22Rv1 (cell line): ENCODE measurements at regions not wholly inside any gene's neighbourhood (a gene's known extent, or its start where the extent isn't known, plus 50 kb on each side); places are given as distances from the start of the nearest gene placed in this dataset.
A peak's percentile ranks its signal among the peaks of the same experiment; 100 is the strongest.

Experiments
- ZFX ChIP-seq: fragments of 450-650 bp; IDR thresholded peaks from 2 replicates; pipeline ENCODE4 v1.6.1; 2017; ENCODE audit warnings: antibody characterized with exemption, borderline replicate concordance
- TF ChIP-seq, protein P1 (sequence below): fragments of 450-650 bp; IDR thresholded peaks from 2 replicates; pipeline ENCODE4 v1.5.1; 2017; ENCODE audit warnings: mild to moderate bottlenecking

DNA sequence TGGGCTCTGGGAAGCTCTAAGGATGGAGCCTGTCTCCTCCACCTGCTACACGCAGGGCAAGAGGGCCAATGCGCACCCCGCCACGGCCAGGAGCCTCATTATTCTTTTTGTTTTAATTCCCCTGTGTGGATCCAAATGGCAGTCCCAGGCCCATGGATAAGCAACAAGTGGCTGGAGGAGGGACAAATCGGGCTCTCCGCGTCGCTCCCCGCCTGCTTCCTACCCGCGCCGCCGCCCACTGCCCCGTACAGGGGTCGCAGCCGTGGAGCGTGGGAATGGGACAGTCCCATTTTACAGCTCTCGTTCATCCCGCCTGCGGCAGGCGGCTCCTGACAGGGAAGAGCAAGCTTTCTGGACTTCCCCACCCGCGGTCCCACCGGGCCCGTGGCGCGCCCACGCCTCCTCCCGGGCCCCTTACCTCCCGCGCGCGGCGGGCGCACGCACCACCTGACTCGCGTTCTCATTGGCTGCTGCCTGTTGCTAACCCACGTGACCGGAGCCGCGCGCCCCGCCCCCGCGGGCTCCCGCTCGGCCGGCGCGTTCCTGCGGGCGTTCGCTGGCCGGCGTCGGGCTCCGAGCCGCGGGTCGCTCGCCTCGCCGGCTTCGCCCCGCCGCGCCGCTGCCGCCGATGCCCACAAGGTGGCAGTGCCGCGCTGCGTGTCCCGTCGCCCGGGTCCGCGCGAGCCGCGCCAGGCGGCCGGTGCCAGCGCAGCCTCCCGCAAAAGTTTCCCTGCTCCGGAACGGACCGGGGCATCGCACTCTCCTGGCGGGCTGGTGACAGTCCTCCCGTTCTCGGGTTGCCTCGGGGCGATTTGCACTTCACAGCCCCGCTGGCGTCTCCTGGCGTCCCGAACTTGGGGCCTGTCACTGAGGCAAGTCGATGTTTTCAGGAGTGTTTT, 93.3 kb downstream of the CD83 start:
- TF ChIP-seq, protein P1, sequence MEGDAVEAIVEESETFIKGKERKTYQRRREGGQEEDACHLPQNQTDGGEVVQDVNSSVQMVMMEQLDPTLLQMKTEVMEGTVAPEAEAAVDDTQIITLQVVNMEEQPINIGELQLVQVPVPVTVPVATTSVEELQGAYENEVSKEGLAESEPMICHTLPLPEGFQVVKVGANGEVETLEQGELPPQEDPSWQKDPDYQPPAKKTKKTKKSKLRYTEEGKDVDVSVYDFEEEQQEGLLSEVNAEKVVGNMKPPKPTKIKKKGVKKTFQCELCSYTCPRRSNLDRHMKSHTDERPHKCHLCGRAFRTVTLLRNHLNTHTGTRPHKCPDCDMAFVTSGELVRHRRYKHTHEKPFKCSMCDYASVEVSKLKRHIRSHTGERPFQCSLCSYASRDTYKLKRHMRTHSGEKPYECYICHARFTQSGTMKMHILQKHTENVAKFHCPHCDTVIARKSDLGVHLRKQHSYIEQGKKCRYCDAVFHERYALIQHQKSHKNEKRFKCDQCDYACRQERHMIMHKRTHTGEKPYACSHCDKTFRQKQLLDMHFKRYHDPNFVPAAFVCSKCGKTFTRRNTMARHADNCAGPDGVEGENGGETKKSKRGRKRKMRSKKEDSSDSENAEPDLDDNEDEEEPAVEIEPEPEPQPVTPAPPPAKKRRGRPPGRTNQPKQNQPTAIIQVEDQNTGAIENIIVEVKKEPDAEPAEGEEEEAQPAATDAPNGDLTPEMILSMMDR, result peak; percentile 94
- TF ChIP-seq ZFX, result no peak
